Activated CD8-positive, alpha-beta T cell treated with anti-CD3 and anti-CD28 coated beads for 36 hours (primary cell): ENCODE measurements at regions not wholly inside any gene's neighbourhood (a gene's known extent, or its start where the extent isn't known, plus 50 kb on each side); places are given as distances from the start of the nearest gene placed in this dataset.

Experiments
- ATAC-seq: fragments of 200-7000 bp; cut with Tn5 transposase; one replicate; pipeline ENCODE4 v1.10.0; 2021; ENCODE audit warnings: mild to moderate bottlenecking, moderate library complexity
- CTCF ChIA-PET: fragments of 350-600 bp; sonication (Branson Sonifier 250); formaldehyde crosslinking; loops from one replicate; lab custom pipeline; 2021; ENCODE audit warnings: antibody characterized with exemption; lab: Charles Lee
- POLR2A ChIA-PET: fragments of 350-600 bp; sonication (Branson Sonifier 250); formaldehyde crosslinking; loops from one replicate; lab custom pipeline; 2021; ENCODE audit warnings: antibody characterized with exemption; lab: Charles Lee
- DNase-seq: peaks from one replicate; pipeline ENCODE4 v3.0.0-alpha.2; 2020
- H3K27ac Mint-ChIP-seq: one replicate; pipeline ENCODE4 v1.8.0; 2021; ENCODE audit warnings: mild to moderate bottlenecking, mixed read lengths
- H3K27me3 Mint-ChIP-seq: one replicate; pipeline ENCODE4 v1.8.0; 2021; ENCODE audit warnings: mixed read lengths
- H3K36me3 Mint-ChIP-seq: one replicate; pipeline ENCODE4 v1.8.0; 2021; ENCODE audit warnings: low read depth, mixed read lengths
- H3K4me1 Mint-ChIP-seq: one replicate; pipeline ENCODE4 v1.8.0; 2021; ENCODE audit warnings: low read depth, mixed read lengths
- H3K4me3 Mint-ChIP-seq: one replicate; pipeline ENCODE4 v1.8.0; 2021; ENCODE audit warnings: mild to moderate bottlenecking, moderate library complexity, mixed read lengths
- H3K9me3 Mint-ChIP-seq: one replicate; pipeline ENCODE4 v1.8.0; 2021; ENCODE audit warnings: mixed read lengths
- intact Hi-C: fragments of 100-400 bp; cut with micrococcal nuclease; formaldehyde crosslinking; loops from one replicate; pipeline ENCODE4 v1.10.0; 2022
- TF ChIP-seq, protein P1 (sequence below): fragments of 200-600 bp; IDR thresholded peaks from one replicate; pipeline ENCODE4 v1.8.0; 2022; ENCODE audit warnings: antibody characterized with exemption, mild to moderate bottlenecking

DNA sequence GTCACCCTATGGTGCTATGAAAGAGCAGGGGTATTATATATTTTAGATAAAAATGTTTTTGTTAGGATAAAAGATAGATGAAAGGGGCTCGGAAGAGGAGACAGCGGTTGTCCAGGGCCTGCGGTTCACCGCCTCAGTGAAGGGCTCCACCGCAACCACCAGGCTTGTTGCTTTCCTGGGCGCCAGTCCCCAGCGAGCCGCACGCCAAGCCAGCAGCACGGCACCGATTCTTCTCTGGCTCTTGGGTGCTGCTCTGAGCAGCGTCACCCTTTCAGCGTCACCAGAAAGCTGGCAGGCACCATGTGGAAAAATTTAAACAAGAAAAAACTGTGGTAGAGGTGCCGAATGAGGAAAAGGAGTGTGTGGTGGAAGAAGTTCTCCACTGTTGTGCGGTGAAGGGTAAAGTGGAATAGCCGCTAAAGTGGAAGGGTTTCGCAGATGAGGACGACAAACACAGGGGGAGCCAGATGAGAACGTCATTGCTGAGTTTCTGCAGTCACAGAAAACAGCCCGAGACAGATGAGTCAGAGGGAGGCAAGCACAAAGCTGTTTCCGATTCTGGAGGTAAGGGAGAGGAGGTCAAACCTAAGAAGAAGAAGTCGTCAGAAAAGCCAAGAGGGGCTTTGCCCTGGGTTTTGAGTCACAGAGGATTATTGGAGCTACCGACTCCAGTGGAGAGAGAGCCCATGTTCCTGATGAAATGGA, 569.2 kb downstream of the ZBBX start:
- intact Hi-C loops, result no loop called here
- peaks cover 16% of the 10 kb centered on the region for H3K9me3 Mint-ChIP-seq
- ATAC-seq, result no peak
- ChIA-PET POLR2A (no interaction called here), CTCF (no interaction called here)
- H3K36me3 Mint-ChIP-seq, result no peaks in the 10 kb centered on the region
- no peak for DNase-seq
- no peaks in the 10 kb centered on the region for H3K4me1 Mint-ChIP-seq
- no peak overlapping the region for H3K4me3 Mint-ChIP-seq
- TF ChIP-seq, protein P1, sequence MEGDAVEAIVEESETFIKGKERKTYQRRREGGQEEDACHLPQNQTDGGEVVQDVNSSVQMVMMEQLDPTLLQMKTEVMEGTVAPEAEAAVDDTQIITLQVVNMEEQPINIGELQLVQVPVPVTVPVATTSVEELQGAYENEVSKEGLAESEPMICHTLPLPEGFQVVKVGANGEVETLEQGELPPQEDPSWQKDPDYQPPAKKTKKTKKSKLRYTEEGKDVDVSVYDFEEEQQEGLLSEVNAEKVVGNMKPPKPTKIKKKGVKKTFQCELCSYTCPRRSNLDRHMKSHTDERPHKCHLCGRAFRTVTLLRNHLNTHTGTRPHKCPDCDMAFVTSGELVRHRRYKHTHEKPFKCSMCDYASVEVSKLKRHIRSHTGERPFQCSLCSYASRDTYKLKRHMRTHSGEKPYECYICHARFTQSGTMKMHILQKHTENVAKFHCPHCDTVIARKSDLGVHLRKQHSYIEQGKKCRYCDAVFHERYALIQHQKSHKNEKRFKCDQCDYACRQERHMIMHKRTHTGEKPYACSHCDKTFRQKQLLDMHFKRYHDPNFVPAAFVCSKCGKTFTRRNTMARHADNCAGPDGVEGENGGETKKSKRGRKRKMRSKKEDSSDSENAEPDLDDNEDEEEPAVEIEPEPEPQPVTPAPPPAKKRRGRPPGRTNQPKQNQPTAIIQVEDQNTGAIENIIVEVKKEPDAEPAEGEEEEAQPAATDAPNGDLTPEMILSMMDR, result no peak
- no peak overlapping the region for H3K27ac Mint-ChIP-seq
- no peaks in the 10 kb centered on the region for H3K27me3 Mint-ChIP-seq

DNA sequence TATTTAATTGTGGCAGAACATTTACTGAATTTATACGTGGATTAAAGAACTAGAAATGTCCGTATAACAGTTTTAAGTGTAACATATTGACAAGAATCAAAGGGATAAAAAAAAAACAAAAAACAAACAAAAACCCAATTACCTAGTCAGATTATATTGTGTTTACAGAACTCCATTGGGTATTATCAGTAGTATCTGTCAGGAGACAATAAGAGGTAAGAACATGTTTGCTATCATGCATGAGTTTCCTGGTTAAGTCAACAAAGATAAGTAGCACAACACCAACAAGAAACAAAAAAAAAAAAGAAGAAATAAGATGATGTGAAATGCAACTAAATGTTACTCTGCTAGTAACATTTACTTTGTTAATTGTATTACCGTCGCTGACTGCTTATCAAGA, 570.6 kb downstream of the ZBBX start:
- intact Hi-C loops, result no loop called here
- H3K36me3 Mint-ChIP-seq, result no peaks in the 10 kb centered on the region
- ChIA-PET CTCF (no interaction called here), POLR2A (no interaction called here)
- no peak overlapping the region for H3K27ac Mint-ChIP-seq
- no peaks in the 10 kb centered on the region for H3K27me3 Mint-ChIP-seq
- TF ChIP-seq, protein P1, result no peak
- ATAC-seq, result no peak
- no peaks in the 10 kb centered on the region for H3K4me1 Mint-ChIP-seq
- no peak for DNase-seq
- H3K4me3 Mint-ChIP-seq, result no peak overlapping the region
- peaks cover 11% of the 10 kb centered on the region for H3K9me3 Mint-ChIP-seq

DNA sequence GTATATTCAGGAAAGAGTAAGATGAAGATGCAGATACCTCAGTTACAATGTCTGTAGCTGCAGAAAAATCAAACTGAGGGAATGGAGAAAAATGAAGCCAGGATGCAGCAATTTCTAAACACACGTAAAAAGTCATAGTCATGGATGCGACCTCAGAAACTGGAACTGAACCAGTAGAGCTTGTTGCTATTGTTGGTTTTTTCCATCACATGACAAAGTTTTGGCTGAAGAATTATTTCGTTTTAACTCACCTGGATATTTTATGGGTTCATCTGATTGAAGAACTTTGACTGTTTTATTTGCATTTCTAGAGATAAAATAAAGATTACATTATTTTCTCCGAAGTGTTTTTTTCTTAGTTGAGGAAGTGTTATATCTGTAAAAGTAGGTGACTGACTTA, 591.2 kb downstream of the ZBBX start:
- ChIA-PET CTCF (no interaction called here), POLR2A (no interaction called here)
- no peaks in the 10 kb centered on the region for H3K27me3 Mint-ChIP-seq
- TF ChIP-seq, protein P1, result no peak
- H3K9me3 Mint-ChIP-seq, result peaks cover 5% of the 10 kb centered on the region
- no peak for ATAC-seq
- intact Hi-C loops, result no loop called here
- H3K4me3 Mint-ChIP-seq, result no peak overlapping the region
- H3K27ac Mint-ChIP-seq, result no peak overlapping the region
- H3K36me3 Mint-ChIP-seq, result no peaks in the 10 kb centered on the region
- no peaks in the 10 kb centered on the region for H3K4me1 Mint-ChIP-seq
- no peak for DNase-seq

DNA sequence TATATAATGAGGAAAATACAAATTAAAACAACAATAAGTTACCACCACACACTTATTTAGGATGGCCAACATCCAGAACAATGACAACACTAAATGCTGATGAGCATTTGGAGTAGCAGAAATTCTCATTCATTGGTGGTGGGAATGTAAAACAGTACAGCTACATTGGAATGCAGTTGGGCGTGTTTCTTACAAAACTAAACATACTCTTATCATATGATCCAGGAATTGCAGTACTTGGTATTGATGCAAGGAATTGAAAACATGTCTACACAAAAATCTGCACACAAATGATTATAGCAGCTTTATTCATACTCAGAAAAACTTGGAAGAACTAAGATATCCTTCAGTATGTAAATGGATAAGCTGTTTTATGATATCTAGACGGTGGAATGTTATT, 594.2 kb downstream of the ZBBX start:
- H3K4me3 Mint-ChIP-seq, result no peak overlapping the region
- H3K36me3 Mint-ChIP-seq, result no peaks in the 10 kb centered on the region
- ATAC-seq (no peak), DNase-seq (no peak)
- TF ChIP-seq, protein P1, result no peak
- POLR2A ChIA-PET, result no interaction called here
- H3K27me3 Mint-ChIP-seq, result no peaks in the 10 kb centered on the region
- no peaks in the 10 kb centered on the region for H3K4me1 Mint-ChIP-seq
- H3K27ac Mint-ChIP-seq, result no peak overlapping the region
- peaks cover 11% of the 10 kb centered on the region for H3K9me3 Mint-ChIP-seq
- intact Hi-C loops, result no loop called here
- CTCF ChIA-PET, result no interaction called here

DNA sequence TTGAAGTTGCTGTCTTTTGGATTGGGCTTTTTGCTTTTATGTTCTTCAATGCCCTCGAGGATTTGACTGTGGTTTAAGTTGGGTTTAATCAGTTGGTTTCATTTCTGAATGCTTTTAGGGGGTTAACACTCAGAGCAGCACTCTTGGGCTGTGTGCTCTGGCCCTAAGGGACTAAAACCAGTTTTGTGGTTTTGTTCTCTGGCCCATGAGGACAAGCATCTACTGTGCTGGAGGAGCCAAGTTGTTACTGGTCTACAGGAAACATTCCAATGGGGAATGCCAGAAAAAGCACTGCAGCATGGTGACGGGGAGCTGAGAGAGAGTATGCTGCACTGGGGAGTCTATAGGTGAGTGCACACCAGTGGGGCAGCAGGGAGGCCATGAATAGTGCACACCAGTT, 596.9 kb downstream of the ZBBX start:
- ChIA-PET POLR2A (interaction anchor here (0.6 kb wide), 1 partner anchor 719 kb away, joined by 3 read pairs; no protein-coding TSS in a partner anchor), CTCF (no interaction called here)
- peaks cover 10% of the 10 kb centered on the region for H3K9me3 Mint-ChIP-seq

More for the DNA sequence above, 596.9 kb downstream of the ZBBX start:
- intact Hi-C loops, result no loop called here
- Mint-ChIP-seq H3K36me3 (no peaks in the 10 kb centered on the region), H3K27me3 (no peaks in the 10 kb centered on the region), H3K4me3 (no peak overlapping the region), H3K4me1 (no peaks in the 10 kb centered on the region), H3K27ac (no peak overlapping the region)
- DNase-seq (no peak), ATAC-seq (no peak)
- TF ChIP-seq, protein P1, result no peak
